ENCODE measurements at regions not wholly inside any gene's neighbourhood (a gene's known extent, or its start where the extent isn't known, plus 50 kb on each side); places are given as distances from the start of the nearest gene placed in this dataset.

DNA sequence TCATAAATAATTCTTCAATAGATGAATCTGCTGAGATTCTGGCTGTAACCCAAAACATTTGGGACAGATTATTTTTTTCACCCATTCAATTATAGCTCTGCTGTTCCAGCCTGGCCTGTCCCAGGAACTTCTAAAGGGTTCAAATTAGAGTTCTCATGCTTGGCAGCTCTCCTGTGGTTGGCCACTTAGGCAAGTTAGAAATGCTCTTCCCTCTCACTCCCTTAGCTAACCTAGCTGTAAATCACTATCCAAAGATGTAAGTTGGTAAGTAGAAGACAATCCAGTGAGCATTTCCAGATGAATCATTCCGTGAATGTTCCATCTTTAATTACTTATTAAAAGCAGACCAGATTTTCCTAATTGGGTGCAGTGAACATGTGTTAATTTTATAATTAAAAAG, 760.4 kb upstream of the TBX3 start:
- intact Hi-C loops (cut with DNase I; ENCODE audit: low total_unique reads), result no loop called here
- 51 to 55% methylated on average over 1 of the region's 1 CpG for WGBS, 2 donors
- no peak for DNase-seq (ENCODE audit: low spot score in 2 of 2)
- H3K4me3 ChIP-seq (ENCODE audit: low read depth, poor library complexity, severe bottlenecking), result no peak overlapping the region
- TF ChIP-seq, protein P1, sequence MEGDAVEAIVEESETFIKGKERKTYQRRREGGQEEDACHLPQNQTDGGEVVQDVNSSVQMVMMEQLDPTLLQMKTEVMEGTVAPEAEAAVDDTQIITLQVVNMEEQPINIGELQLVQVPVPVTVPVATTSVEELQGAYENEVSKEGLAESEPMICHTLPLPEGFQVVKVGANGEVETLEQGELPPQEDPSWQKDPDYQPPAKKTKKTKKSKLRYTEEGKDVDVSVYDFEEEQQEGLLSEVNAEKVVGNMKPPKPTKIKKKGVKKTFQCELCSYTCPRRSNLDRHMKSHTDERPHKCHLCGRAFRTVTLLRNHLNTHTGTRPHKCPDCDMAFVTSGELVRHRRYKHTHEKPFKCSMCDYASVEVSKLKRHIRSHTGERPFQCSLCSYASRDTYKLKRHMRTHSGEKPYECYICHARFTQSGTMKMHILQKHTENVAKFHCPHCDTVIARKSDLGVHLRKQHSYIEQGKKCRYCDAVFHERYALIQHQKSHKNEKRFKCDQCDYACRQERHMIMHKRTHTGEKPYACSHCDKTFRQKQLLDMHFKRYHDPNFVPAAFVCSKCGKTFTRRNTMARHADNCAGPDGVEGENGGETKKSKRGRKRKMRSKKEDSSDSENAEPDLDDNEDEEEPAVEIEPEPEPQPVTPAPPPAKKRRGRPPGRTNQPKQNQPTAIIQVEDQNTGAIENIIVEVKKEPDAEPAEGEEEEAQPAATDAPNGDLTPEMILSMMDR (IDR thresholded peaks at IDR 0.05), result no peak

DNA sequence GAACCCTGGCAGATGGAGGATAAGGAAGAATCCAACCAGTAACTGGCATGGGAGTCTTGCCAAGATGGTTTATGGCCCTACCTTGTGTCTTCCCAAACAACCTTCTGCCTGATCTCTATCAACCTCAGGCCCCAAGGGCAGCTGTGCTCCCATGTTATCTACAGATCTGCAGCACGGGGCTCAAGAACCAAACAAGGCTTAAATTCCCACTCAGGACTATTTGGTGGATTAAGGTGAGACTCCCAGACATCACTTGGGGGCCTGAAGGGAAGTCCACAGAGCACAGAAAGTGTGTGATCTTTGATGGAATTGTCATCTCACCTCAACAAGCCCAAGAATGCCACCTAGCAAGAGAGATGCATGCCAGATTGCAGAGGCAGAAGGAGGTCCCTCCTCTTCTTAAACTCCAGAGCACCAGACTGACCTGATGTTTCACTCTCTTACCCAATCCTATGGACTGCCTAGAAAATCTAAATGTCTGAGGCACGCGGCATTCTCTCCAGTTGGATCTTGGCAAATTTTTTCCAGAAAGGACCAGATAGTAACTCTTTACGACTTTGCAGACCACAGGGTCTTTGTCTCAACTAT, 759.5 kb upstream of the TBX3 start:
- TF ChIP-seq, protein P1 (IDR thresholded peaks at IDR 0.05), result no peak
- no peak for TF ChIP-seq POLR2A (IDR thresholded peaks at IDR 0.05)
- no peak for DNase-seq (ENCODE audit: low spot score in 2 of 2)
- no peak overlapping the region for H3K4me3 ChIP-seq (ENCODE audit: low read depth, poor library complexity, severe bottlenecking)
- 70 to 79% methylated on average over 4 of the region's 4 CpGs for WGBS, 2 donors
- intact Hi-C loops (cut with DNase I; ENCODE audit: low total_unique reads), result no loop called here

- TF ChIP-seq, protein P1 (IDR thresholded peaks at IDR 0.05), result no peak
- no peak for TF ChIP-seq POLR2A (IDR thresholded peaks at IDR 0.05)
- no peak overlapping the region for H3K4me3 ChIP-seq (ENCODE audit: low read depth, poor library complexity, severe bottlenecking)
- intact Hi-C loops (cut with DNase I; ENCODE audit: low total_unique reads), result no loop called here
- WGBS, 2 donors, result 52 to 63% methylated on average over 3 of the region's 3 CpGs
- DNase-seq (ENCODE audit: low spot score in 2 of 2), result no peak
Measured at GRCh38 chr12:115440438-115440837, 756.5 kb upstream of the TBX3 start.

DNA sequence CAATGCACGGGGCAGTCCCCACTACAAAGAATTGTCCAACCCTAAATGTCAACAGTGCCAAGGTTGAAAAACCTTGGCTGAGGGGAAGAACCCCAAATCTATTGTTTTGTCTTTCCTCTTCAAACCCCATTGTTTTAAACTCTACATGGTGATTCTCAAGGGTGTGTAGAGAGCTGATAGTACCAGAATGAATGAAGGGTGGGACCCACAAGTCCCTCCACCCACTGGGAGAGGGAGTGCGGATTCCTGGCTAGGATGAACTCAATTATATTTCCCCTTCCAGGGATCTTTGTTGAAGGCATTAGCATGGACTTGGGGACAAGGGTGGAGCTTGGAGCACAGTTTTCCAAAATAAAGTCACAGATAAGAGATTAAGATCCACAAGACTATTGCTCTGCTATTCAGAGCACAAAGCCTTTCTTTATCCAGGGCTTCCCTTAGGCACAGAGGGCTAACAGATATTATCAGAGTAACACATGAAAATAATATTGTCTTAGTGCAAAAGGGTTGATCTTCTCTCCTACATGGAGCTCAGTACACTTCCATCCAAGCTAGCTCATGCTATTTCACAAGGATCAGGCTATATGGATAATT, 755.1 kb upstream of the TBX3 start:
- intact Hi-C loops (cut with DNase I; ENCODE audit: low total_unique reads), result no loop called here
- TF ChIP-seq POLR2A (IDR thresholded peaks at IDR 0.05), result no peak
- TF ChIP-seq, protein P1 (IDR thresholded peaks at IDR 0.05), result no peak
- no peak for DNase-seq (ENCODE audit: low spot score in 2 of 2)
- no peak overlapping the region for H3K4me3 ChIP-seq (ENCODE audit: low read depth, poor library complexity, severe bottlenecking)
- 50 to 72% methylated on average over 2 of the region's 2 CpGs for WGBS, 2 donors

DNA sequence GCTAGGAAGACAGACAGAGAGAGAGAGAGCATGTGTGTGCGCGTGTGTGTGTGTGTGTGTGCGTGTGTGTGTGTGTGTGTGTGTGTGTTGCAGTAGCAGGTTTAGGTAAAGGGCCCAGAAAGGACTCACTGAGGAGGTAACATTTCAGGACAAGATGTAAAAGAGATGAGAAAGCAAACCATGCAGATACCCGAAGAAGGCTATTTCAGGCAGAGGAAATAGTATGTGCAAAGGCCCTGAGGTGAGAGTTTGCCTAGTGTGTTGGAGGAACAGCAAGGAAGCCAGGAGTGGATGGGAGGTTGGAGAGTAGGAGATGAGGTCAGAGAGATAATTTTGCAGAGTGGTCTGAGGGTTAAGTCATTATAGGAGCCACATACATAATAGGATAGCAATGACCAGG, 754.3 kb upstream of the TBX3 start:
- TF ChIP-seq, protein P1 (IDR thresholded peaks at IDR 0.05), result no peak
- no peak for TF ChIP-seq POLR2A (IDR thresholded peaks at IDR 0.05)
- WGBS, 2 donors, result 54 to 79% methylated on average over 4 of the region's 4 CpGs
- intact Hi-C loops (cut with DNase I; ENCODE audit: low total_unique reads), result no loop called here
- H3K4me3 ChIP-seq (ENCODE audit: low read depth, poor library complexity, severe bottlenecking), result no peak overlapping the region
- no peak for DNase-seq (ENCODE audit: low spot score in 2 of 2)

DNA sequence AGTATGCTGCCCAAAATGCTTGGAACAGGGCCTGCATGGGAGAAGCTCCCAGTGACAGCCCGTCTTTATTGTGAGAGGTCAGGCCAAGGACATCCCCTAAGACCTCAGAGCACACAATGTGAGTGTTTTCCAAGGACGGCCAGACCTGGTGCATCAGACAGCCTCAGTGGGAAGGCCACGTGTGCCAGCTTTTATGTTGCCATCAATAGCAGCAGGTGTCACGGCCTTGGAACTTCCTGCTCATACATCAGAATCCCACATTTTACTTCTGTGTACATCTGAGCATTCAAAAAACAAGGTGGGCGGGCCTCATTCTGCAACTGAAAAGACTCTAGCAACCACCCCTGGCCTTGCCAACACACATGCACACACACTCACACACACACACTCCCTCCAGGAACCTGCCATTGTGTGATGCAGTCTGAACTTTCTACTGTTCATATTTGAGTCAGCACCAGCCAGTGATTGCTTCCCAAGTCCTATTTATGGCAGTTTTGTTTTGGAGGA, 753.1 kb upstream of the TBX3 start:
- DNase-seq (ENCODE audit: low spot score in 2 of 2), result no peak
- 53 to 71% methylated on average over 5 of the region's 5 CpGs for WGBS, 2 donors
- TF ChIP-seq, protein P1 (IDR thresholded peaks at IDR 0.05), result no peak
- no peak for TF ChIP-seq POLR2A (IDR thresholded peaks at IDR 0.05)

More for the DNA sequence above, 753.1 kb upstream of the TBX3 start:
- H3K4me3 ChIP-seq (ENCODE audit: low read depth, poor library complexity, severe bottlenecking), result no peak overlapping the region
- intact Hi-C loops (cut with DNase I; ENCODE audit: low total_unique reads), result no loop called here

Data from lower leg skin (tissue), 4 donors.